Mesothelial cell of epicardium (in vitro differentiated cells): ENCODE measurements at regions not wholly inside any gene's neighbourhood (a gene's known extent, or its start where the extent isn't known, plus 50 kb on each side); places are given as distances from the start of the nearest gene placed in this dataset.

Source experiments
- DNase-seq, 2 experiments: peaks; one replicate each; pipeline ENCODE4 v3.0.0; 2021; ENCODE audit warnings: low spot score in 2 of 2; ENCODE audit not compliant: unreplicated experiment in 2 of 2
- H3K27ac Mint-ChIP-seq: 2 replicates; pipeline ENCODE4 v1.8.0; 2021; ENCODE audit warnings: mixed read lengths
- H3K27me3 Mint-ChIP-seq: 2 replicates; pipeline ENCODE4 v1.8.0; 2021; ENCODE audit warnings: low read depth, mixed read lengths
- H3K36me3 Mint-ChIP-seq: 2 replicates; pipeline ENCODE4 v1.8.0; 2021; ENCODE audit warnings: mixed read lengths
- H3K4me1 Mint-ChIP-seq: 2 replicates; pipeline ENCODE4 v1.8.0; 2021; ENCODE audit warnings: mixed read lengths
- H3K4me3 Mint-ChIP-seq: 2 replicates; pipeline ENCODE4 v1.8.0; 2021; ENCODE audit warnings: mild to moderate bottlenecking, moderate library complexity, mixed read lengths
- H3K9me3 Mint-ChIP-seq: 2 replicates; pipeline ENCODE4 v1.8.0; 2021; ENCODE audit warnings: mixed read lengths
- TF ChIP-seq, protein P1 (sequence below): fragments of 200-600 bp; sonication (generic); IDR thresholded peaks from one replicate; pipeline ENCODE4 v1.5.0; 2021; ENCODE audit warnings: antibody characterized with exemption; ENCODE audit not compliant: unreplicated experiment

- Mint-ChIP-seq H3K4me1 (no peaks in the 10 kb centered on the region), H3K9me3 (no peaks in the 10 kb centered on the region), H3K27me3 (peaks cover 51% of the 10 kb centered on the region), H3K36me3 (no peaks in the 10 kb centered on the region), H3K27ac (no peak overlapping the region), H3K4me3 (no peak overlapping the region)
- TF ChIP-seq, protein P1, sequence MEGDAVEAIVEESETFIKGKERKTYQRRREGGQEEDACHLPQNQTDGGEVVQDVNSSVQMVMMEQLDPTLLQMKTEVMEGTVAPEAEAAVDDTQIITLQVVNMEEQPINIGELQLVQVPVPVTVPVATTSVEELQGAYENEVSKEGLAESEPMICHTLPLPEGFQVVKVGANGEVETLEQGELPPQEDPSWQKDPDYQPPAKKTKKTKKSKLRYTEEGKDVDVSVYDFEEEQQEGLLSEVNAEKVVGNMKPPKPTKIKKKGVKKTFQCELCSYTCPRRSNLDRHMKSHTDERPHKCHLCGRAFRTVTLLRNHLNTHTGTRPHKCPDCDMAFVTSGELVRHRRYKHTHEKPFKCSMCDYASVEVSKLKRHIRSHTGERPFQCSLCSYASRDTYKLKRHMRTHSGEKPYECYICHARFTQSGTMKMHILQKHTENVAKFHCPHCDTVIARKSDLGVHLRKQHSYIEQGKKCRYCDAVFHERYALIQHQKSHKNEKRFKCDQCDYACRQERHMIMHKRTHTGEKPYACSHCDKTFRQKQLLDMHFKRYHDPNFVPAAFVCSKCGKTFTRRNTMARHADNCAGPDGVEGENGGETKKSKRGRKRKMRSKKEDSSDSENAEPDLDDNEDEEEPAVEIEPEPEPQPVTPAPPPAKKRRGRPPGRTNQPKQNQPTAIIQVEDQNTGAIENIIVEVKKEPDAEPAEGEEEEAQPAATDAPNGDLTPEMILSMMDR, result no peak
- DNase-seq, result no peak
Observed at GRCh38 chr22:34070531-34070930, 150.3 kb upstream of the LARGE1 start.

- Mint-ChIP-seq H3K27ac (no peak overlapping the region), H3K27me3 (peaks cover 50% of the 10 kb centered on the region), H3K4me1 (no peaks in the 10 kb centered on the region), H3K4me3 (no peak overlapping the region), H3K36me3 (no peaks in the 10 kb centered on the region), H3K9me3 (no peaks in the 10 kb centered on the region)
- no peak for DNase-seq
- TF ChIP-seq, protein P1, result no peak
Observed at GRCh38 chr22:34072585-34072984, 152.3 kb upstream of the LARGE1 start.

DNA sequence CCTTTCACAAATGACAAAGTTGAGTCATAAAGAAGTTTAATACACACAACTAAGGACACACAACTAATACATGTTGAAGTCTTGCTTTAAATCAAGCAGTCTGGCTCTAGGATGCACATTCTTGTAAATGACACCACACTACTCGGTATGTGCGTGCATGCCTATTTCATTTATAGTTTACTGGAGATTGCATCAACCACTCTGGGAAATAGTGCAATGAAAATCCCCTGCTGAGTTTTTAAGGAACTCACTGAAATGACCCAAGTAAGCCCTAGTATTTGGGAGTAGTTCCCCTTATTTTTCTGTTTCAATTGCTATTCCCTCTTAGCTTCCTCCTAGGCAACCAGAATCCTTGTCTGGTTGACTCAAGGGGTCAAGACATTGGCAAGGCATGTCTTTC is 160.2 kb upstream of the LARGE1 start:
- TF ChIP-seq, protein P1, result no peak
- Mint-ChIP-seq H3K27me3 (peaks cover 14% of the 10 kb centered on the region), H3K27ac (no peak overlapping the region), H3K4me3 (no peak overlapping the region), H3K9me3 (no peaks in the 10 kb centered on the region), H3K4me1 (no peaks in the 10 kb centered on the region), H3K36me3 (no peaks in the 10 kb centered on the region)
- no peak for DNase-seq

DNA sequence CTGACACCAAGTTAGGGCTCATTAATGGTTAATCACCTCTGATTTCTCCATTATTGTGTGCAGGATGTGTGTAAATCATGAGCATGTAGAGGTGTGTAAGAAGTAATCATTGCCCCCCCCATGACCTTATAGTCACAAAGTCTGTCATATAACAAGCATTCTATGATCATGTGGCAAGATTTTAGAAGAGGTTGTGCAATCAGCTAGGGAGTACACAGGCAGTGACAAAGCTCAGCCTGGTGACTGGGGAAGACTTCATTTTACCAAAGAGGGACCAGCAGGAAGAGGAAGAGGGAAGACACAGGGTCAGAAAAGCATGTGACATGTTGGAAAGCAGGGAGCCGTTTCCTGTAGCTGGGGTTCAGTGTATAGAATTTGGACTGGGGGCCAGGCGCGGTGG is 176.5 kb upstream of the LARGE1 start:
- TF ChIP-seq, protein P1, result no peak
- Mint-ChIP-seq H3K4me1 (no peaks in the 10 kb centered on the region), H3K4me3 (no peak overlapping the region), H3K27me3 (peaks cover 2% of the 10 kb centered on the region), H3K36me3 (no peaks in the 10 kb centered on the region), H3K27ac (no peak overlapping the region), H3K9me3 (peaks cover 11% of the 10 kb centered on the region)
- DNase-seq, result no peak

DNA sequence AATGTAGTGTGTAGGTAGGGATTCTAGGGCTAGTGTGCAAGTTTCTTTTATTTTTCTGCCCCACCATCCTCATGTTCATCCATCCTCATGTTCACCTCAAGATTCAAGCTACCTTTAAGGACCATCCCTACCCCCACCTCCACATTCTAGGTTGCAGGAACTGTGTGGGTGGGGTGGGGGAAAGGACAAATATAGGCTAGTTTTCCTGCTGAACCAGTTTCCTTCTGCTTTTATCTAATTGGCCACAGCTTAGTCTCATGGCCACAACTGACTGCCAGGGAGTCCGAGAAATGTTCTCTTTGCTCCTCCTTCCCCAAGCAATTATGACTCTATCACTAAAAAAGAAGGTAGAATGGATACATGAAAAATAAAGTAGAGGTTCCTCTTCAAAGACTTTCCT is 179.0 kb upstream of the LARGE1 start:
- Mint-ChIP-seq H3K9me3 (peaks cover 9% of the 10 kb centered on the region), H3K36me3 (no peaks in the 10 kb centered on the region), H3K4me1 (no peaks in the 10 kb centered on the region), H3K27me3 (peaks cover 6% of the 10 kb centered on the region), H3K4me3 (no peak overlapping the region), H3K27ac (no peak overlapping the region)
- TF ChIP-seq, protein P1, result no peak
- no peak for DNase-seq

- TF ChIP-seq, protein P1, result no peak
- H3K4me3 Mint-ChIP-seq, result no peak overlapping the region
- no peaks in the 10 kb centered on the region for H3K36me3 Mint-ChIP-seq
- no peak for DNase-seq
- H3K9me3 Mint-ChIP-seq, result peaks cover 9% of the 10 kb centered on the region
- H3K27me3 Mint-ChIP-seq, result peaks cover 24% of the 10 kb centered on the region
- no peak overlapping the region for H3K27ac Mint-ChIP-seq
- no peaks in the 10 kb centered on the region for H3K4me1 Mint-ChIP-seq
Observed at GRCh38 chr22:34102633-34103032, 182.4 kb upstream of the LARGE1 start.
